ENCODE measurements at regions not wholly inside any gene's neighbourhood (a gene's known extent, or its start where the extent isn't known, plus 50 kb on each side); places are given as distances from the start of the nearest gene placed in this dataset.

GRCh38 chr13:83825676-83826075 lies 56.6 kb downstream of the SLITRK1 start:
- Histone ChIP-seq H3K9me3 (ENCODE audit: control insufficient read depth in 3 of 3, low read length in 3 of 3) (no peaks in the 10 kb centered on the region), H3K4me1 (ENCODE audit: control insufficient read depth in 3 of 3, insufficient read depth in 3 of 3, low read length in 3 of 3) (no peaks in the 10 kb centered on the region), H3K27me3 (ENCODE audit: control insufficient read depth in 3 of 3, insufficient read depth in 3 of 3, low read length in 3 of 3) (no peaks in the 10 kb centered on the region), H3K4me3 (ENCODE audit: low read length in 3 of 3) (no peak overlapping the region), H3K9ac (ENCODE audit: low read depth in 1 of 3, low read length in 3 of 3) (no peak overlapping the region), H3K36me3 (ENCODE audit: control insufficient read depth in 3 of 3, insufficient read depth in 3 of 3, low read length in 3 of 3) (no peaks in the 10 kb centered on the region), H3K27ac (ENCODE audit: low read depth, low read length) (no peak overlapping the region)

GRCh38 chr13:83824560-83824959 lies 57.7 kb downstream of the SLITRK1 start:
- H3K36me3 ChIP-seq (ENCODE audit: control insufficient read depth in 3 of 3, insufficient read depth in 3 of 3, low read length in 3 of 3), result no peaks in the 10 kb centered on the region
- no peaks in the 10 kb centered on the region for H3K9me3 ChIP-seq (ENCODE audit: control insufficient read depth in 3 of 3, low read length in 3 of 3)
- H3K27ac ChIP-seq (ENCODE audit: low read depth, low read length), result no peak overlapping the region
- H3K27me3 ChIP-seq (ENCODE audit: control insufficient read depth in 3 of 3, insufficient read depth in 3 of 3, low read length in 3 of 3), result no peaks in the 10 kb centered on the region
- no peaks in the 10 kb centered on the region for H3K4me1 ChIP-seq (ENCODE audit: control insufficient read depth in 3 of 3, insufficient read depth in 3 of 3, low read length in 3 of 3)
- H3K4me3 ChIP-seq (ENCODE audit: low read length in 3 of 3), result no peak overlapping the region
- H3K9ac ChIP-seq (ENCODE audit: low read depth in 1 of 3, low read length in 3 of 3), result no peak overlapping the region

GRCh38 chr13:83824120-83824519 lies 58.2 kb downstream of the SLITRK1 start:
- no peak overlapping the region for H3K4me3 ChIP-seq (ENCODE audit: low read length in 3 of 3)
- no peaks in the 10 kb centered on the region for H3K27me3 ChIP-seq (ENCODE audit: control insufficient read depth in 3 of 3, insufficient read depth in 3 of 3, low read length in 3 of 3)
- no peaks in the 10 kb centered on the region for H3K4me1 ChIP-seq (ENCODE audit: control insufficient read depth in 3 of 3, insufficient read depth in 3 of 3, low read length in 3 of 3)
- no peak overlapping the region for H3K27ac ChIP-seq (ENCODE audit: low read depth, low read length)
- no peaks in the 10 kb centered on the region for H3K36me3 ChIP-seq (ENCODE audit: control insufficient read depth in 3 of 3, insufficient read depth in 3 of 3, low read length in 3 of 3)
- no peaks in the 10 kb centered on the region for H3K9me3 ChIP-seq (ENCODE audit: control insufficient read depth in 3 of 3, low read length in 3 of 3)
- H3K9ac ChIP-seq (ENCODE audit: low read depth in 1 of 3, low read length in 3 of 3), result no peak overlapping the region

GRCh38 chr13:83819611-83820010 lies 62.7 kb downstream of the SLITRK1 start:
- Histone ChIP-seq H3K27me3 (ENCODE audit: control insufficient read depth in 3 of 3, insufficient read depth in 3 of 3, low read length in 3 of 3) (no peaks in the 10 kb centered on the region), H3K9me3 (ENCODE audit: control insufficient read depth in 3 of 3, low read length in 3 of 3) (no peaks in the 10 kb centered on the region), H3K4me1 (ENCODE audit: control insufficient read depth in 3 of 3, insufficient read depth in 3 of 3, low read length in 3 of 3) (no peaks in the 10 kb centered on the region), H3K4me3 (ENCODE audit: low read length in 3 of 3) (no peak overlapping the region), H3K27ac (ENCODE audit: low read depth, low read length) (no peak overlapping the region), H3K9ac (ENCODE audit: low read depth in 1 of 3, low read length in 3 of 3) (no peak overlapping the region), H3K36me3 (ENCODE audit: control insufficient read depth in 3 of 3, insufficient read depth in 3 of 3, low read length in 3 of 3) (no peaks in the 10 kb centered on the region)

- H3K9ac ChIP-seq (ENCODE audit: low read depth in 1 of 3, low read length in 3 of 3), result no peak overlapping the region
- no peaks in the 10 kb centered on the region for H3K36me3 ChIP-seq (ENCODE audit: control insufficient read depth in 3 of 3, insufficient read depth in 3 of 3, low read length in 3 of 3)
- H3K4me1 ChIP-seq (ENCODE audit: control insufficient read depth in 3 of 3, insufficient read depth in 3 of 3, low read length in 3 of 3), result no peaks in the 10 kb centered on the region
- H3K27ac ChIP-seq (ENCODE audit: low read depth, low read length), result no peak overlapping the region
- H3K4me3 ChIP-seq (ENCODE audit: low read length in 3 of 3), result no peak overlapping the region
- no peaks in the 10 kb centered on the region for H3K9me3 ChIP-seq (ENCODE audit: control insufficient read depth in 3 of 3, low read length in 3 of 3)
- H3K27me3 ChIP-seq (ENCODE audit: control insufficient read depth in 3 of 3, insufficient read depth in 3 of 3, low read length in 3 of 3), result no peaks in the 10 kb centered on the region
Observed at GRCh38 chr13:83819156-83819555, 63.1 kb downstream of the SLITRK1 start.

- no peak overlapping the region for H3K27ac ChIP-seq (ENCODE audit: low read depth, low read length)
- H3K36me3 ChIP-seq (ENCODE audit: control insufficient read depth in 3 of 3, insufficient read depth in 3 of 3, low read length in 3 of 3), result no peaks in the 10 kb centered on the region
- H3K4me3 ChIP-seq (ENCODE audit: low read length in 3 of 3), result no peak overlapping the region
- no peaks in the 10 kb centered on the region for H3K4me1 ChIP-seq (ENCODE audit: control insufficient read depth in 3 of 3, insufficient read depth in 3 of 3, low read length in 3 of 3)
- no peaks in the 10 kb centered on the region for H3K9me3 ChIP-seq (ENCODE audit: control insufficient read depth in 3 of 3, low read length in 3 of 3)
- H3K27me3 ChIP-seq (ENCODE audit: control insufficient read depth in 3 of 3, insufficient read depth in 3 of 3, low read length in 3 of 3), result no peaks in the 10 kb centered on the region
- H3K9ac ChIP-seq (ENCODE audit: low read depth in 1 of 3, low read length in 3 of 3), result no peak overlapping the region
Observed at GRCh38 chr13:83816081-83816480, 66.2 kb downstream of the SLITRK1 start.

GRCh38 chr13:83815598-83815997 lies 66.7 kb downstream of the SLITRK1 start:
- Histone ChIP-seq H3K9ac (ENCODE audit: low read depth in 1 of 3, low read length in 3 of 3) (no peak overlapping the region), H3K27ac (ENCODE audit: low read depth, low read length) (no peak overlapping the region), H3K9me3 (ENCODE audit: control insufficient read depth in 3 of 3, low read length in 3 of 3) (no peaks in the 10 kb centered on the region), H3K4me3 (ENCODE audit: low read length in 3 of 3) (no peak overlapping the region), H3K36me3 (ENCODE audit: control insufficient read depth in 3 of 3, insufficient read depth in 3 of 3, low read length in 3 of 3) (no peaks in the 10 kb centered on the region), H3K4me1 (ENCODE audit: control insufficient read depth in 3 of 3, insufficient read depth in 3 of 3, low read length in 3 of 3) (no peaks in the 10 kb centered on the region), H3K27me3 (ENCODE audit: control insufficient read depth in 3 of 3, insufficient read depth in 3 of 3, low read length in 3 of 3) (no peaks in the 10 kb centered on the region)

- Histone ChIP-seq H3K4me1 (ENCODE audit: control insufficient read depth in 3 of 3, insufficient read depth in 3 of 3, low read length in 3 of 3) (no peaks in the 10 kb centered on the region), H3K9me3 (ENCODE audit: control insufficient read depth in 3 of 3, low read length in 3 of 3) (no peaks in the 10 kb centered on the region), H3K27me3 (ENCODE audit: control insufficient read depth in 3 of 3, insufficient read depth in 3 of 3, low read length in 3 of 3) (no peaks in the 10 kb centered on the region), H3K9ac (ENCODE audit: low read depth in 1 of 3, low read length in 3 of 3) (no peak overlapping the region), H3K4me3 (ENCODE audit: low read length in 3 of 3) (no peak overlapping the region), H3K36me3 (ENCODE audit: control insufficient read depth in 3 of 3, insufficient read depth in 3 of 3, low read length in 3 of 3) (no peaks in the 10 kb centered on the region), H3K27ac (ENCODE audit: low read depth, low read length) (no peak overlapping the region)
Observed at GRCh38 chr13:83810136-83810535, 72.1 kb downstream of the SLITRK1 start.

GRCh38 chr13:83804356-83804962 lies 77.8 kb downstream of the SLITRK1 start:
- H3K4me3 ChIP-seq (ENCODE audit: low read length in 3 of 3), result no peak overlapping the region
- H3K27ac ChIP-seq (ENCODE audit: low read depth, low read length), result no peak overlapping the region
- no peaks in the 10 kb centered on the region for H3K4me1 ChIP-seq (ENCODE audit: control insufficient read depth in 3 of 3, insufficient read depth in 3 of 3, low read length in 3 of 3)
- H3K36me3 ChIP-seq (ENCODE audit: control insufficient read depth in 3 of 3, insufficient read depth in 3 of 3, low read length in 3 of 3), result no peaks in the 10 kb centered on the region
- peaks cover 0 to 3% (median 2%) of the 10 kb centered on the region in 3 donors for H3K9me3 ChIP-seq (ENCODE audit: control insufficient read depth in 3 of 3, low read length in 3 of 3)
- H3K27me3 ChIP-seq (ENCODE audit: control insufficient read depth in 3 of 3, insufficient read depth in 3 of 3, low read length in 3 of 3), result no peaks in the 10 kb centered on the region
- no peak overlapping the region for H3K9ac ChIP-seq (ENCODE audit: low read depth in 1 of 3, low read length in 3 of 3)

- Histone ChIP-seq H3K4me1 (ENCODE audit: control insufficient read depth in 3 of 3, insufficient read depth in 3 of 3, low read length in 3 of 3) (no peaks in the 10 kb centered on the region), H3K27me3 (ENCODE audit: control insufficient read depth in 3 of 3, insufficient read depth in 3 of 3, low read length in 3 of 3) (no peaks in the 10 kb centered on the region), H3K9me3 (ENCODE audit: control insufficient read depth in 3 of 3, low read length in 3 of 3) (peaks cover 0 to 3% (median 2%) of the 10 kb centered on the region in 3 donors), H3K9ac (ENCODE audit: low read depth in 1 of 3, low read length in 3 of 3) (no peak overlapping the region), H3K4me3 (ENCODE audit: low read length in 3 of 3) (no peak overlapping the region), H3K36me3 (ENCODE audit: control insufficient read depth in 3 of 3, insufficient read depth in 3 of 3, low read length in 3 of 3) (no peaks in the 10 kb centered on the region), H3K27ac (ENCODE audit: low read depth, low read length) (no peak overlapping the region)
Observed at GRCh38 chr13:83798731-83799130, 83.5 kb downstream of the SLITRK1 start.
